Astrocyte (in vitro differentiated cells and primary cell): ENCODE measurements at regions not wholly inside any gene's neighbourhood (a gene's known extent, or its start where the extent isn't known, plus 50 kb on each side); places are given as distances from the start of the nearest gene placed in this dataset.

Experiments used
- DNase-seq: peaks from one replicate; pipeline ENCODE4 v3.0.0-alpha.2; 2010; ENCODE audit warnings: low read depth
- FAIRE-seq: peaks from 2 replicates; lab custom pipeline; 2011; peaks lifted over from hg19 to GRCh38; lab: Jason Lieb, UNC
- H2AFZ ChIP-seq: 2 replicates; pipeline ENCODE4 v1.6.0; 2012; ENCODE audit warnings: low read depth, low read length, inconsistent platforms
- H3K27ac ChIP-seq: 2 replicates; pipeline ENCODE4 v1.5.1; 2011; ENCODE audit warnings: low read depth, low read length, inconsistent platforms
- H3K27me3 ChIP-seq: 2 replicates; pipeline ENCODE4 v1.6.0; 2011; ENCODE audit warnings: low read length, inconsistent platforms; ENCODE audit not compliant: insufficient read depth
- H3K36me3 ChIP-seq: 2 replicates; pipeline ENCODE4 v1.5.1; 2011; ENCODE audit warnings: low read length, inconsistent platforms; ENCODE audit not compliant: insufficient read depth
- H3K4me1 ChIP-seq: 2 replicates; pipeline ENCODE4 v1.5.1; 2011; ENCODE audit warnings: low read length, inconsistent platforms; ENCODE audit not compliant: insufficient read depth
- H3K4me2 ChIP-seq: 2 replicates; pipeline ENCODE4 v1.6.0; 2012; ENCODE audit warnings: low read length, inconsistent platforms
- H3K4me3 ChIP-seq: 2 replicates; pipeline ENCODE4 v1.5.1; 2011; ENCODE audit warnings: low read depth, mild to moderate bottlenecking, low read length, inconsistent platforms; ENCODE audit not compliant: insufficient read depth
- H3K79me2 ChIP-seq: 2 replicates; pipeline ENCODE4 v1.6.0; 2012; ENCODE audit warnings: mild to moderate bottlenecking, low read length, inconsistent platforms; ENCODE audit not compliant: insufficient read depth
- H3K9ac ChIP-seq: 2 replicates; pipeline ENCODE4 v1.6.0; 2012; ENCODE audit warnings: mild to moderate bottlenecking, low read length, inconsistent platforms
- H3K9me3 ChIP-seq: 2 replicates; pipeline ENCODE4 v1.5.1; 2012; ENCODE audit warnings: low read depth, mild to moderate bottlenecking, low read length, inconsistent platforms; ENCODE audit not compliant: insufficient read depth
- H4K20me1 ChIP-seq: 2 replicates; pipeline ENCODE4 v1.6.0; 2012; ENCODE audit warnings: low read length, inconsistent platforms; ENCODE audit not compliant: insufficient read depth
- H3K27ac Mint-ChIP-seq: one replicate; pipeline ENCODE4 v1.8.0; 2021; ENCODE audit warnings: mild to moderate bottlenecking, mixed read lengths; ENCODE audit not compliant: unreplicated experiment
- H3K27me3 Mint-ChIP-seq: one replicate; pipeline ENCODE4 v1.8.0; 2021; ENCODE audit warnings: low read depth, mixed read lengths; ENCODE audit not compliant: unreplicated experiment
- H3K36me3 Mint-ChIP-seq: one replicate; pipeline ENCODE4 v1.8.0; 2021; ENCODE audit warnings: low read depth, mixed read lengths; ENCODE audit not compliant: unreplicated experiment
- H3K4me1 Mint-ChIP-seq: one replicate; pipeline ENCODE4 v1.8.0; 2021; ENCODE audit warnings: low read depth, mixed read lengths; ENCODE audit not compliant: unreplicated experiment
- H3K4me3 Mint-ChIP-seq: one replicate; pipeline ENCODE4 v1.8.0; 2021; ENCODE audit warnings: mild to moderate bottlenecking, moderate library complexity, mixed read lengths; ENCODE audit not compliant: unreplicated experiment
- H3K9me3 Mint-ChIP-seq: one replicate; pipeline ENCODE4 v1.8.0; 2021; ENCODE audit warnings: mild to moderate bottlenecking, mixed read lengths; ENCODE audit not compliant: unreplicated experiment
- CTCF ChIP-seq: IDR thresholded peaks from 2 replicates; pipeline ENCODE4 v1.5.1; 2011; ENCODE audit warnings: low read depth, mild to moderate bottlenecking, inconsistent platforms, low read length, moderate library complexity; ENCODE audit not compliant: insufficient read depth
- EZH2 ChIP-seq: IDR thresholded peaks from 2 replicates; pipeline ENCODE4 v1.6.1; 2012; ENCODE audit warnings: mild to moderate bottlenecking, low read length, inconsistent platforms; ENCODE audit not compliant: insufficient read depth

GRCh38 chr15:29390051-29390450 lies 120.4 kb upstream of the NSMCE3 start:
- H3K36me3 Mint-ChIP-seq, result peaks cover 2% of the 10 kb centered on the region
- Histone ChIP-seq H3K9me3 (no peaks in the 10 kb centered on the region), H3K36me3 (no peaks in the 10 kb centered on the region), H3K4me3 (no peak overlapping the region), H3K9ac (no peak overlapping the region), H3K4me2 (no peak overlapping the region), H3K27ac (no peak overlapping the region), H3K79me2 (no peaks in the 10 kb centered on the region), H3K4me1 (no peaks in the 10 kb centered on the region), H4K20me1 (no peaks in the 10 kb centered on the region), H3K27me3 (no peaks in the 10 kb centered on the region), H2AFZ (no peak overlapping the region)
- no peaks in the 10 kb centered on the region for H3K4me1 Mint-ChIP-seq
- no peak overlapping the region for H3K4me3 Mint-ChIP-seq
- H3K27me3 Mint-ChIP-seq, result no peaks in the 10 kb centered on the region
- no peak for FAIRE-seq
- H3K9me3 Mint-ChIP-seq, result peaks cover 2% of the 10 kb centered on the region
- H3K27ac Mint-ChIP-seq, result no peak overlapping the region
- no peak for DNase-seq
- TF ChIP-seq EZH2 (no peak), CTCF (no peak)

GRCh38 chr15:29386523-29386922 lies 116.9 kb upstream of the NSMCE3 start:
- Histone ChIP-seq H3K27ac (no peak overlapping the region), H3K9ac (no peak overlapping the region), H3K4me1 (no peaks in the 10 kb centered on the region), H3K4me2 (no peak overlapping the region), H3K4me3 (no peak overlapping the region), H3K9me3 (no peaks in the 10 kb centered on the region), H4K20me1 (no peaks in the 10 kb centered on the region), H3K27me3 (no peaks in the 10 kb centered on the region), H3K79me2 (no peaks in the 10 kb centered on the region), H3K36me3 (no peaks in the 10 kb centered on the region), H2AFZ (no peak overlapping the region)
- H3K36me3 Mint-ChIP-seq, result peaks cover 2% of the 10 kb centered on the region
- DNase-seq (no peak), FAIRE-seq (no peak)
- no peaks in the 10 kb centered on the region for H3K4me1 Mint-ChIP-seq
- peaks cover 11% of the 10 kb centered on the region for H3K27me3 Mint-ChIP-seq
- no peak overlapping the region for H3K4me3 Mint-ChIP-seq
- no peaks in the 10 kb centered on the region for H3K9me3 Mint-ChIP-seq
- no peak for TF ChIP-seq CTCF
- TF ChIP-seq EZH2, result no peak
- no peak overlapping the region for H3K27ac Mint-ChIP-seq

GRCh38 chr15:29383367-29383766 lies 113.7 kb upstream of the NSMCE3 start:
- TF ChIP-seq CTCF (no peak), EZH2 (no peak)
- H3K36me3 ChIP-seq, result no peaks in the 10 kb centered on the region
- H3K4me1 Mint-ChIP-seq, result no peaks in the 10 kb centered on the region
- peaks cover 13% of the 10 kb centered on the region for H3K27me3 Mint-ChIP-seq
- H4K20me1 ChIP-seq, result no peaks in the 10 kb centered on the region
- H3K9me3 ChIP-seq, result no peaks in the 10 kb centered on the region
- no peaks in the 10 kb centered on the region for H3K36me3 Mint-ChIP-seq
- DNase-seq, result no peak
- H3K27ac Mint-ChIP-seq, result no peak overlapping the region
- no peak overlapping the region for H3K4me3 ChIP-seq
- no peaks in the 10 kb centered on the region for H3K4me1 ChIP-seq
- H3K4me3 Mint-ChIP-seq, result no peak overlapping the region
- H3K9ac ChIP-seq, result no peak overlapping the region
- H3K27me3 ChIP-seq, result no peaks in the 10 kb centered on the region
- H2AFZ ChIP-seq, result no peak overlapping the region
- no peaks in the 10 kb centered on the region for H3K9me3 Mint-ChIP-seq
- H3K4me2 ChIP-seq, result no peak overlapping the region
- H3K27ac ChIP-seq, result no peak overlapping the region
- FAIRE-seq, result no peak
- H3K79me2 ChIP-seq, result no peaks in the 10 kb centered on the region
